ENCODE measurements at regions not wholly inside any gene's neighbourhood (a gene's known extent, or its start where the extent isn't known, plus 50 kb on each side); places are given as distances from the start of the nearest gene placed in this dataset.

- no peak overlapping the region for H3K27ac ChIP-seq
- DNase-seq = no peak
- no peaks in the 10 kb centered on the region; the same call in none of the 2 replicates for H3K36me3 ChIP-seq
- H3K9me3 ChIP-seq (replicated peaks) = no peaks in the 10 kb centered on the region
- no peaks in the 10 kb centered on the region for H3K27me3 ChIP-seq
- H3K4me1 ChIP-seq = no peaks in the 10 kb centered on the region
- no peak overlapping the region for H3K4me3 ChIP-seq
These were observed 107.8 kb downstream of the CYB561 start for GRCh38 chr17:63338272-63338671.

GRCh38 chr17:63341276-63341675 lies 104.8 kb downstream of the CYB561 start:
- no peaks in the 10 kb centered on the region for H3K4me1 ChIP-seq
- H3K9me3 ChIP-seq (replicated peaks) = no peaks in the 10 kb centered on the region
- DNase-seq = no peak
- no peaks in the 10 kb centered on the region for H3K27me3 ChIP-seq
- H3K36me3 ChIP-seq = no peaks in the 10 kb centered on the region; the same call in 1 of the 2 replicates
- no peak overlapping the region for H3K27ac ChIP-seq
- no peak overlapping the region for H3K4me3 ChIP-seq

- Histone ChIP-seq H3K9me3 (replicated peaks) (no peaks in the 10 kb centered on the region), H3K4me1 (no peaks in the 10 kb centered on the region), H3K27me3 (no peaks in the 10 kb centered on the region), H3K27ac (no peak overlapping the region), H3K36me3 (no peaks in the 10 kb centered on the region; the same call in 1 of the 2 replicates), H3K4me3 (no peak overlapping the region)
- DNase-seq = no peak
These were observed 101.7 kb downstream of the CYB561 start for GRCh38 chr17:63344383-63344782.

- H3K4me1 ChIP-seq = no peaks in the 10 kb centered on the region
- DNase-seq = no peak
- H3K4me3 ChIP-seq = no peak overlapping the region
- H3K27ac ChIP-seq = no peak overlapping the region
- H3K36me3 ChIP-seq = no peaks in the 10 kb centered on the region; the same call in 1 of the 2 replicates
- H3K27me3 ChIP-seq = no peaks in the 10 kb centered on the region
- no peaks in the 10 kb centered on the region for H3K9me3 ChIP-seq (replicated peaks)
These were observed 100.5 kb downstream of the CYB561 start for GRCh38 chr17:63345611-63346010.

GRCh38 chr17:63347475-63347874 lies 98.6 kb downstream of the CYB561 start:
- H3K27ac ChIP-seq = no peak overlapping the region
- H3K36me3 ChIP-seq = peaks cover 1% of the 10 kb centered on the region; the same call in 1 of the 2 replicates
- no peaks in the 10 kb centered on the region for H3K9me3 ChIP-seq (replicated peaks)
- DNase-seq = no peak
- no peaks in the 10 kb centered on the region for H3K27me3 ChIP-seq
- H3K4me1 ChIP-seq = no peaks in the 10 kb centered on the region
- H3K4me3 ChIP-seq = no peak overlapping the region

GRCh38 chr17:63349478-63350000 lies 96.6 kb downstream of the CYB561 start:
- Histone ChIP-seq H3K4me3 (no peak overlapping the region), H3K9me3 (replicated peaks) (no peaks in the 10 kb centered on the region), H3K27ac (no peak overlapping the region), H3K4me1 (no peaks in the 10 kb centered on the region), H3K36me3 (0 out of 2 replicates have a peak, but pooled peaks cover 2% of the 10 kb centered on the region), H3K27me3 (no peaks in the 10 kb centered on the region)
- no peak for DNase-seq

GRCh38 chr17:63350364-63350763 lies 95.7 kb downstream of the CYB561 start:
- no peaks in the 10 kb centered on the region for H3K9me3 ChIP-seq (replicated peaks)
- no peak overlapping the region for H3K27ac ChIP-seq
- no peak for DNase-seq
- 0 out of 2 replicates have a peak, but pooled peaks cover 2% of the 10 kb centered on the region for H3K36me3 ChIP-seq
- no peaks in the 10 kb centered on the region for H3K4me1 ChIP-seq
- no peak overlapping the region for H3K4me3 ChIP-seq
- H3K27me3 ChIP-seq = no peaks in the 10 kb centered on the region

GRCh38 chr17:63354256-63354655 lies 91.8 kb downstream of the CYB561 start:
- H3K27me3 ChIP-seq = no peaks in the 10 kb centered on the region
- H3K36me3 ChIP-seq = 0 out of 2 replicates have a peak, but pooled peaks cover 2% of the 10 kb centered on the region
- no peak for DNase-seq
- peaks cover 7% of the 10 kb centered on the region for H3K4me1 ChIP-seq
- H3K4me3 ChIP-seq = no peak overlapping the region
- no peak overlapping the region for H3K27ac ChIP-seq
- H3K9me3 ChIP-seq (replicated peaks) = no peaks in the 10 kb centered on the region

- Histone ChIP-seq H3K27me3 (no peaks in the 10 kb centered on the region), H3K9me3 (replicated peaks) (no peaks in the 10 kb centered on the region), H3K4me1 (peaks cover 7% of the 10 kb centered on the region), H3K27ac (peak overlapping the region; percentile 48), H3K4me3 (no peak overlapping the region), H3K36me3 (0 out of 2 replicates have a peak, but pooled peaks cover 2% of the 10 kb centered on the region)
- DNase-seq = peak; percentile 15 to 32
These were observed 89.8 kb downstream of the CYB561 start for GRCh38 chr17:63356337-63356757.

- Histone ChIP-seq H3K4me3 (no peak overlapping the region), H3K27me3 (no peaks in the 10 kb centered on the region), H3K4me1 (peaks cover 7% of the 10 kb centered on the region), H3K9me3 (replicated peaks) (no peaks in the 10 kb centered on the region), H3K36me3 (no peaks in the 10 kb centered on the region), H3K27ac (no peak overlapping the region)
- DNase-seq = no peak
These were observed 87.8 kb downstream of the CYB561 start for GRCh38 chr17:63358111-63358839.

- no peak for DNase-seq
- Histone ChIP-seq H3K27me3 (no peaks in the 10 kb centered on the region), H3K9me3 (replicated peaks) (no peaks in the 10 kb centered on the region), H3K36me3 (no peaks in the 10 kb centered on the region), H3K4me1 (peaks cover 7% of the 10 kb centered on the region), H3K4me3 (no peak overlapping the region), H3K27ac (no peak overlapping the region)
These were observed 87.2 kb downstream of the CYB561 start for GRCh38 chr17:63358956-63359355.

- Histone ChIP-seq H3K27me3 (no peaks in the 10 kb centered on the region), H3K4me3 (no peak overlapping the region), H3K9me3 (replicated peaks) (no peaks in the 10 kb centered on the region), H3K36me3 (no peaks in the 10 kb centered on the region), H3K4me1 (peaks cover 5% of the 10 kb centered on the region), H3K27ac (no peak overlapping the region)
- DNase-seq = no peak
These were observed 84.9 kb downstream of the CYB561 start for GRCh38 chr17:63361182-63361581.

- no peak overlapping the region for H3K27ac ChIP-seq
- no peaks in the 10 kb centered on the region for H3K9me3 ChIP-seq (replicated peaks)
- H3K27me3 ChIP-seq = no peaks in the 10 kb centered on the region
- DNase-seq = no peak
- H3K36me3 ChIP-seq = no peaks in the 10 kb centered on the region
- H3K4me1 ChIP-seq = no peaks in the 10 kb centered on the region; the same call in 1 of the 2 replicates
- no peak overlapping the region for H3K4me3 ChIP-seq
These were observed 84.0 kb downstream of the CYB561 start for GRCh38 chr17:63362115-63362514.

GRCh38 chr17:63364387-63364786 lies 81.7 kb downstream of the CYB561 start:
- H3K27me3 ChIP-seq = no peaks in the 10 kb centered on the region
- H3K36me3 ChIP-seq = no peaks in the 10 kb centered on the region
- no peak overlapping the region for H3K4me3 ChIP-seq
- no peak overlapping the region for H3K27ac ChIP-seq
- DNase-seq = no peak
- no peaks in the 10 kb centered on the region for H3K9me3 ChIP-seq (replicated peaks)
- H3K4me1 ChIP-seq = no peaks in the 10 kb centered on the region

- Histone ChIP-seq H3K9me3 (replicated peaks) (no peaks in the 10 kb centered on the region), H3K36me3 (no peaks in the 10 kb centered on the region), H3K4me1 (no peaks in the 10 kb centered on the region), H3K27me3 (no peaks in the 10 kb centered on the region), H3K4me3 (no peak overlapping the region), H3K27ac (no peak overlapping the region)
- DNase-seq = no peak
These were observed 81.2 kb downstream of the CYB561 start for GRCh38 chr17:63364944-63365343.
